SK-N-SH (cell line): ENCODE measurements at regions not wholly inside any gene's neighbourhood (a gene's known extent, or its start where the extent isn't known, plus 50 kb on each side); places are given as distances from the start of the nearest gene placed in this dataset.

ENCODE experiments used
- CTCF ChIA-PET: fragments of 300-600, 350-600 bp; formaldehyde crosslinking; extraction: SDS; loops from one replicate; lab custom pipeline; 2021; lab: Yijun Ruan, JAX
- POLR2A ChIA-PET: fragments of 350-600 bp; sonication (Branson Sonifier 250); formaldehyde crosslinking; extraction: SDS; loops from one replicate; lab custom pipeline; 2020; ENCODE audit warnings: antibody characterized with exemption, inconsistent platforms; lab: Yijun Ruan, JAX
- DNase-seq: peaks from one replicate; pipeline ENCODE4 v3.0.0; 2012
- H2AFZ ChIP-seq: fragments of 200-600 bp; sonication (generic); 2 replicates; pipeline ENCODE4 v1.8.1; 2016; ENCODE audit warnings: antibody characterized with exemption, mild to moderate bottlenecking, low read depth
- H3F3A ChIP-seq: fragments of 200-600 bp; sonication (generic); replicated peaks from 2 replicates; pipeline ENCODE3; 2016; ENCODE audit warnings: antibody characterized with exemption, mild to moderate bottlenecking; ENCODE audit not compliant: insufficient read depth
- H3K27ac ChIP-seq, 2 experiments: fragments of 200-500 bp in 1 of 2; fragments of 200-600 bp in 1 of 2; sonication (Bioruptor generic) in 1 of 2; sonication (generic), shearing (Covaris generic) in 1 of 2; 2 replicates each; pipeline versions ENCODE4 v1.5.1 to v1.6.1; 2014 to 2016; ENCODE audit warnings: low read depth in 2 of 2, inconsistent platforms in 1 of 2, low read length in 1 of 2, mild to moderate bottlenecking in 1 of 2, mixed read lengths in 1 of 2
- H3K27me3 ChIP-seq: fragments of 200-600 bp; sonication (generic), shearing (Covaris generic); 2 replicates; pipeline ENCODE4 v1.6.1; 2016; ENCODE audit warnings: mixed run types; ENCODE audit not compliant: insufficient read depth
- H3K36me3 ChIP-seq, 2 experiments: fragments of 200-500 bp in 1 of 2; fragments of 200-600 bp in 1 of 2; sonication (Bioruptor generic) in 1 of 2; sonication (generic) in 1 of 2; replicated peaks in 1 of 2; 2 replicates each; pipeline versions ENCODE3 to v1.5.1; 2014 to 2016; ENCODE audit warnings: low read length in 1 of 2, mild to moderate bottlenecking in 1 of 2; ENCODE audit not compliant: insufficient read depth in 2 of 2, control insufficient read depth in 1 of 2
- H3K4me1 ChIP-seq, 2 experiments: fragments of 200-500 bp in 1 of 2; fragments of 200-600 bp in 1 of 2; sonication (Bioruptor generic) in 1 of 2; sonication (generic), shearing (Covaris generic) in 1 of 2; 2 replicates each; pipeline versions ENCODE4 v1.5.1 to v1.6.1; 2014 to 2016; ENCODE audit warnings: low read depth in 1 of 2, low read length in 1 of 2, mixed run types in 1 of 2; ENCODE audit not compliant: insufficient read depth in 2 of 2, control insufficient read depth in 1 of 2
- H3K4me2 ChIP-seq: fragments of 200-600 bp; sonication (generic), shearing (Covaris generic); 2 replicates; pipeline ENCODE4 v1.6.1; 2017; ENCODE audit warnings: mixed run types
- H3K4me3 ChIP-seq, 2 experiments: fragments of 200-500 bp in 1 of 2; fragments of 200-600 bp in 1 of 2; sonication (Bioruptor generic) in 1 of 2; sonication (generic), shearing (Covaris generic) in 1 of 2; 2 replicates each; pipeline versions ENCODE4 v1.5.1 to v1.8.1; 2014 to 2016; ENCODE audit warnings: low read depth in 2 of 2, inconsistent platforms in 1 of 2, low read length in 1 of 2, mild to moderate bottlenecking in 1 of 2, mixed read lengths in 1 of 2, moderate library complexity in 1 of 2
- H3K79me2 ChIP-seq: fragments of 200-600 bp; sonication (generic); 2 replicates; pipeline ENCODE4 v1.8.1; 2017; ENCODE audit warnings: mild to moderate bottlenecking; ENCODE audit not compliant: insufficient read depth
- H3K9ac ChIP-seq: fragments of 200-600 bp; sonication (generic); 2 replicates; pipeline ENCODE4 v1.6.1; 2017; ENCODE audit warnings: mixed run types
- H3K9me2 ChIP-seq: fragments of 200-600 bp; sonication (generic); 2 replicates; pipeline ENCODE4 v1.6.1; 2017; ENCODE audit warnings: mixed run types
- H3K9me3 ChIP-seq: fragments of 200-600 bp; sonication (generic); 2 replicates; pipeline ENCODE4 v1.6.1; 2017; ENCODE audit warnings: mixed run types, mild to moderate bottlenecking, moderate library complexity
- H4K20me1 ChIP-seq: fragments of 200-600 bp; sonication (generic); 2 replicates; pipeline ENCODE4 v1.6.1; 2017; ENCODE audit warnings: mild to moderate bottlenecking, mixed run types; ENCODE audit not compliant: insufficient read depth
- EZH2phosphoT487 ChIP-seq: fragments of 200-600 bp; sonication (generic); IDR thresholded peaks from 2 replicates; pipeline ENCODE4 v1.6.1; 2017; ENCODE audit warnings: low read depth, mixed run types, mild to moderate bottlenecking, antibody characterized with exemption, moderate library complexity, borderline replicate concordance
- FOXJ3 ChIP-seq: sonication (generic); formaldehyde crosslinking; IDR thresholded peaks from 2 replicates; pipeline ENCODE4 v1.5.1; 2020; ENCODE audit warnings: mild to moderate bottlenecking, missing genetic modification reagents
- FOXM1 ChIP-seq: IDR thresholded peaks from 2 replicates; pipeline ENCODE4 v1.4.0; 2012; ENCODE audit warnings: low read depth, mild to moderate bottlenecking
- IRF3 ChIP-seq: fragments of 150-350 bp; IDR thresholded peaks from 2 replicates; pipeline ENCODE4 v1.6.1; 2016; ENCODE audit warnings: mild to moderate bottlenecking, low read depth, low read length
- MEF2A ChIP-seq: IDR thresholded peaks from 2 replicates; pipeline ENCODE4 v1.4.0; 2012; ENCODE audit warnings: low read depth, borderline replicate concordance
- NRF1 ChIP-seq: IDR thresholded peaks from 2 replicates; pipeline ENCODE4 v1.6.1; 2012; ENCODE audit warnings: low read depth, mild to moderate bottlenecking, low read length
- POLR2AphosphoS5 ChIP-seq: IDR thresholded peaks from 2 replicates; pipeline ENCODE4 v1.6.1; 2012; ENCODE audit warnings: low read depth, low read length
- RAD21 ChIP-seq: IDR thresholded peaks from 2 replicates; pipeline ENCODE4 v1.6.1; 2012; ENCODE audit warnings: mild to moderate bottlenecking, low read length
- RCOR1 ChIP-seq: fragments of 150-350 bp; IDR thresholded peaks from 2 replicates; pipeline ENCODE4 v1.6.1; 2017; ENCODE audit warnings: antibody characterized with exemption, low read length
- TAF1 ChIP-seq: IDR thresholded peaks from 2 replicates; pipeline ENCODE4 v1.6.1; 2012; ENCODE audit warnings: low read depth, mild to moderate bottlenecking, low read length, moderate library complexity, borderline replicate concordance
- YY1 ChIP-seq: IDR thresholded peaks from 2 replicates; pipeline ENCODE4 v1.4.0; 2012; ENCODE audit warnings: low read depth, mild to moderate bottlenecking
- WGBS: methylation state at CpG from one replicate; pipeline ENCODE4 v1.1.6; 2017; ENCODE audit warnings: low lambda C conversion rate; 5-methylcytosine and 5-hydroxymethylcytosine counted together
- TF ChIP-seq, protein P1 (sequence below): IDR thresholded peaks from 2 replicates; pipeline ENCODE4 v1.4.0; 2012; ENCODE audit warnings: low read depth, borderline replicate concordance
- TF ChIP-seq, protein P2 (sequence below): IDR thresholded peaks from 2 replicates; pipeline ENCODE4 v1.4.0; 2012; ENCODE audit warnings: low read depth
- TF ChIP-seq, protein P3 (sequence below): IDR thresholded peaks from 2 replicates; pipeline ENCODE4; 2012

GRCh38 chr11:94678901-94679300, 89.3 kb upstream of the AMOTL1 start:
- no peak overlapping the region for H3K4me3 ChIP-seq
- no peak overlapping the region for H3K9ac ChIP-seq
- no peaks in the 10 kb centered on the region for H3K9me2 ChIP-seq
- H3K4me1 ChIP-seq: no peaks in the 10 kb centered on the region
- no peak for TF ChIP-seq NRF1
- no peak for TF ChIP-seq POLR2AphosphoS5
- TF ChIP-seq, protein P1, sequence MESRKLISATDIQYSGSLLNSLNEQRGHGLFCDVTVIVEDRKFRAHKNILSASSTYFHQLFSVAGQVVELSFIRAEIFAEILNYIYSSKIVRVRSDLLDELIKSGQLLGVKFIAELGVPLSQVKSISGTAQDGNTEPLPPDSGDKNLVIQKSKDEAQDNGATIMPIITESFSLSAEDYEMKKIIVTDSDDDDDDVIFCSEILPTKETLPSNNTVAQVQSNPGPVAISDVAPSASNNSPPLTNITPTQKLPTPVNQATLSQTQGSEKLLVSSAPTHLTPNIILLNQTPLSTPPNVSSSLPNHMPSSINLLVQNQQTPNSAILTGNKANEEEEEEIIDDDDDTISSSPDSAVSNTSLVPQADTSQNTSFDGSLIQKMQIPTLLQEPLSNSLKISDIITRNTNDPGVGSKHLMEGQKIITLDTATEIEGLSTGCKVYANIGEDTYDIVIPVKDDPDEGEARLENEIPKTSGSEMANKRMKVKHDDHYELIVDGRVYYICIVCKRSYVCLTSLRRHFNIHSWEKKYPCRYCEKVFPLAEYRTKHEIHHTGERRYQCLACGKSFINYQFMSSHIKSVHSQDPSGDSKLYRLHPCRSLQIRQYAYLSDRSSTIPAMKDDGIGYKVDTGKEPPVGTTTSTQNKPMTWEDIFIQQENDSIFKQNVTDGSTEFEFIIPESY: no peak
- H3K36me3 ChIP-seq: no peaks in the 10 kb centered on the region
- ChIA-PET POLR2A (no interaction called here), CTCF (no interaction called here)
- no peak overlapping the region for H3K27ac ChIP-seq
- H2AFZ ChIP-seq: no peak overlapping the region
- no peaks in the 10 kb centered on the region for H3F3A ChIP-seq
- no peaks in the 10 kb centered on the region for H3K79me2 ChIP-seq
- H3K4me2 ChIP-seq: no peak overlapping the region
- no peaks in the 10 kb centered on the region for H3K27me3 ChIP-seq
- no peaks in the 10 kb centered on the region for H3K9me3 ChIP-seq
- H4K20me1 ChIP-seq: no peaks in the 10 kb centered on the region
- DNase-seq: no peak
- WGBS: no CpG with 5 or more reads among the region's 1 CpG

DNA sequence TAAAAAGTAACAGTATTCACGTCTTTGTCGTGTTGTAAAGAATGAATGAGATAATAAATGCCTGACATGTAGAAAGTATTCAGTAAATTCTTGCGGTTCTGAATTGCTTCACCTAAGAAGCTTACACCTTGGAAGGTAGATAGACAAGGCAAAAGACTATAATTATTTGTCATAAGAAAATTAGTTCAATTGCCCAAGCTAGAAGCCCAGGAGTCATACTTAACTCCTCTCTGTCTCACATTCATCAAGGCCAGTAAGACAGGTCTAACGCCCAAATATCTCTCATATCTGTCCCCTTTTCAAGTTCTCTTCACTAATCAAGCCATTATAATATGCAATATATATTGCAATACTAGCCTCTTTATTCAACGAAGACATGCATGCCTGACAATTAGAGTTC, 87.7 kb upstream of the AMOTL1 start:
- TF ChIP-seq IRF3 (no peak), MEF2A (no peak), POLR2AphosphoS5 (no peak)
- TF ChIP-seq, protein P2, sequence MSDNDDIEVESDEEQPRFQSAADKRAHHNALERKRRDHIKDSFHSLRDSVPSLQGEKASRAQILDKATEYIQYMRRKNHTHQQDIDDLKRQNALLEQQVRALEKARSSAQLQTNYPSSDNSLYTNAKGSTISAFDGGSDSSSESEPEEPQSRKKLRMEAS: no peak
- Histone ChIP-seq H3K9me3 (no peaks in the 10 kb centered on the region), H3K79me2 (no peaks in the 10 kb centered on the region), H3K27ac (no peak overlapping the region), H3K27me3 (no peaks in the 10 kb centered on the region), H3K9me2 (no peaks in the 10 kb centered on the region), H2AFZ (no peak overlapping the region), H3K4me2 (no peak overlapping the region), H3K36me3 (no peaks in the 10 kb centered on the region), H3K4me1 (no peaks in the 10 kb centered on the region), H3K9ac (no peak overlapping the region), H3K4me3 (no peak overlapping the region), H3F3A (no peaks in the 10 kb centered on the region), H4K20me1 (no peaks in the 10 kb centered on the region)
- DNase-seq: no peak
- POLR2A ChIA-PET: no interaction called here
- CTCF ChIA-PET: no interaction called here
- WGBS: 73% methylated on average over 5 of the region's 5 CpGs

DNA sequence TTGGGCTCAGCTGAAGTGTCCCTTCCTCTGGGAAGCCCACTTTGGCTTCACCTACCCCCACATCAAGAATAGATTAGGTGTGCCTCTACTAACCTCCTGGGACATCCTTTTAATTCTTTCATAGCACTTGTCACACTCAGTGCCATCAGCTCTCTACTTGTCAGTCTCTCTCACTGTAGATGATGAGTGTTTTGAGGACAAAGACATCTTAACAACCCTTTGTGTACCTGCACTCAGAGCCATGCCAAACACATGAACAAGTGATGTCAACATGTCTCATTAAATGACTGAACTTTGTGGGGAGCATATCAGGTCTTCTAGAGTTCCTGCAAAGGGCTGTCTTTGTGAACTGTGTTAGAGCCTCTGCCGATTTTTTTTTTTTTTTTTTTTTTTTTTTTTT, 87.0 kb upstream of the AMOTL1 start:
- H3F3A ChIP-seq: no peaks in the 10 kb centered on the region
- WGBS: 13% methylated on average over 1 of the region's 1 CpG
- no peak overlapping the region for H3K4me3 ChIP-seq
- no peak overlapping the region for H3K27ac ChIP-seq
- no peak overlapping the region for H3K4me2 ChIP-seq
- no peaks in the 10 kb centered on the region for H3K27me3 ChIP-seq
- no peak for TF ChIP-seq YY1
- TF ChIP-seq TAF1: no peak
- no peak for TF ChIP-seq POLR2AphosphoS5
- TF ChIP-seq RAD21: no peak
- TF ChIP-seq FOXM1: no peak
- TF ChIP-seq, protein P3, sequence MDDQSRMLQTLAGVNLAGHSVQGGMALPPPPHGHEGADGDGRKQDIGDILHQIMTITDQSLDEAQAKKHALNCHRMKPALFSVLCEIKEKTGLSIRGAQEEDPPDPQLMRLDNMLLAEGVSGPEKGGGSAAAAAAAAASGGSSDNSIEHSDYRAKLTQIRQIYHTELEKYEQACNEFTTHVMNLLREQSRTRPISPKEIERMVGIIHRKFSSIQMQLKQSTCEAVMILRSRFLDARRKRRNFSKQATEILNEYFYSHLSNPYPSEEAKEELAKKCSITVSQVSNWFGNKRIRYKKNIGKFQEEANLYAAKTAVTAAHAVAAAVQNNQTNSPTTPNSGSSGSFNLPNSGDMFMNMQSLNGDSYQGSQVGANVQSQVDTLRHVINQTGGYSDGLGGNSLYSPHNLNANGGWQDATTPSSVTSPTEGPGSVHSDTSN: no peak
- no peak for TF ChIP-seq MEF2A
- no peak for TF ChIP-seq RCOR1
- TF ChIP-seq FOXJ3 (CRISPR knock-in tag): no peak
- TF ChIP-seq EZH2phosphoT487: no peak
- no peak for DNase-seq
- no peak overlapping the region for H3K9ac ChIP-seq
- no peaks in the 10 kb centered on the region for H3K79me2 ChIP-seq
- no peaks in the 10 kb centered on the region for H3K9me3 ChIP-seq
- CTCF ChIA-PET: no interaction called here
- no peak overlapping the region for H2AFZ ChIP-seq
- POLR2A ChIA-PET: no interaction called here
- H3K9me2 ChIP-seq: no peaks in the 10 kb centered on the region
- H3K36me3 ChIP-seq: no peaks in the 10 kb centered on the region
- no peaks in the 10 kb centered on the region for H3K4me1 ChIP-seq
- no peaks in the 10 kb centered on the region for H4K20me1 ChIP-seq
